Glutamatergic neuron (in vitro differentiated cells): ENCODE measurements at regions not wholly inside any gene's neighbourhood (a gene's known extent, or its start where the extent isn't known, plus 50 kb on each side); places are given as distances from the start of the nearest gene placed in this dataset.

Source experiments
- DNase-seq: peaks from one replicate; pipeline ENCODE4 v3.0.0; 2022
- H3K27ac Mint-ChIP-seq: one replicate; pipeline ENCODE4 v1.8.0; 2020; ENCODE audit warnings: mild to moderate bottlenecking, mixed read lengths, inconsistent platforms; ENCODE audit not compliant: unreplicated experiment
- H3K27me3 Mint-ChIP-seq: one replicate; pipeline ENCODE4 v1.8.0; 2020; ENCODE audit warnings: mild to moderate bottlenecking, moderate library complexity, mixed read lengths, inconsistent platforms; ENCODE audit not compliant: unreplicated experiment
- H3K36me3 Mint-ChIP-seq: one replicate; pipeline ENCODE4 v1.8.0; 2020; ENCODE audit warnings: mild to moderate bottlenecking, mixed read lengths, inconsistent platforms; ENCODE audit not compliant: unreplicated experiment
- H3K4me1 Mint-ChIP-seq: one replicate; pipeline ENCODE4 v1.8.0; 2020; ENCODE audit warnings: mild to moderate bottlenecking, low read depth, mixed read lengths, inconsistent platforms; ENCODE audit not compliant: unreplicated experiment
- H3K4me3 Mint-ChIP-seq: one replicate; pipeline ENCODE4 v1.8.0; 2020; ENCODE audit warnings: mild to moderate bottlenecking, mixed read lengths, inconsistent platforms; ENCODE audit not compliant: unreplicated experiment
- H3K9me3 Mint-ChIP-seq: one replicate; pipeline ENCODE4 v1.8.0; 2020; ENCODE audit warnings: mild to moderate bottlenecking, moderate library complexity, mixed read lengths, inconsistent platforms; ENCODE audit not compliant: unreplicated experiment
- TF ChIP-seq, protein P1 (sequence below): fragments of 200-600 bp; sonication (generic); IDR thresholded peaks from one replicate; pipeline ENCODE4 v1.5.0; 2021; ENCODE audit not compliant: partially characterized antibody, unreplicated experiment

DNA sequence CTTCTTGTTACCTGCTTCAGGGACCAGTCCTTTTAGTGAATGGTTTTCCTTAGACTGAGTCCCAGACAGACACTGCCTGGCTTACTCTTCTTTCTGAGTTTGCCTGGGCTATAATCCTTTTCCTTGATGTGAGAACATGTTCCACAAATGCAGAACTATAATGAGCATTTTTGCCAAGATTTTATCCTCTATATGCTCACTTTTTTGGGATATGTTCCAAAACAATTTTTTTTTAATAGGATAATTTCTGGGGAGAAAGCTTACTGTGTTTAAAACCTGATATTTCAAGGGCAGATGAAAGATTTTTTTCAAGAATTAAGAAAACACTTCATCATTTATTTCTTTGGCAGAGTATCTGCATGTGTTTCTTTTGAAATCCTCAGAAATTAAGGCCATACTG is 110.0 kb upstream of the TENM4 start:
- Mint-ChIP-seq H3K27ac (no peak overlapping the region), H3K9me3 (peaks cover 2% of the 10 kb centered on the region), H3K36me3 (no peaks in the 10 kb centered on the region), H3K4me1 (no peaks in the 10 kb centered on the region), H3K4me3 (no peak overlapping the region), H3K27me3 (no peaks in the 10 kb centered on the region)
- TF ChIP-seq, protein P1, sequence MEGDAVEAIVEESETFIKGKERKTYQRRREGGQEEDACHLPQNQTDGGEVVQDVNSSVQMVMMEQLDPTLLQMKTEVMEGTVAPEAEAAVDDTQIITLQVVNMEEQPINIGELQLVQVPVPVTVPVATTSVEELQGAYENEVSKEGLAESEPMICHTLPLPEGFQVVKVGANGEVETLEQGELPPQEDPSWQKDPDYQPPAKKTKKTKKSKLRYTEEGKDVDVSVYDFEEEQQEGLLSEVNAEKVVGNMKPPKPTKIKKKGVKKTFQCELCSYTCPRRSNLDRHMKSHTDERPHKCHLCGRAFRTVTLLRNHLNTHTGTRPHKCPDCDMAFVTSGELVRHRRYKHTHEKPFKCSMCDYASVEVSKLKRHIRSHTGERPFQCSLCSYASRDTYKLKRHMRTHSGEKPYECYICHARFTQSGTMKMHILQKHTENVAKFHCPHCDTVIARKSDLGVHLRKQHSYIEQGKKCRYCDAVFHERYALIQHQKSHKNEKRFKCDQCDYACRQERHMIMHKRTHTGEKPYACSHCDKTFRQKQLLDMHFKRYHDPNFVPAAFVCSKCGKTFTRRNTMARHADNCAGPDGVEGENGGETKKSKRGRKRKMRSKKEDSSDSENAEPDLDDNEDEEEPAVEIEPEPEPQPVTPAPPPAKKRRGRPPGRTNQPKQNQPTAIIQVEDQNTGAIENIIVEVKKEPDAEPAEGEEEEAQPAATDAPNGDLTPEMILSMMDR: no peak
- DNase-seq: no peak

DNA sequence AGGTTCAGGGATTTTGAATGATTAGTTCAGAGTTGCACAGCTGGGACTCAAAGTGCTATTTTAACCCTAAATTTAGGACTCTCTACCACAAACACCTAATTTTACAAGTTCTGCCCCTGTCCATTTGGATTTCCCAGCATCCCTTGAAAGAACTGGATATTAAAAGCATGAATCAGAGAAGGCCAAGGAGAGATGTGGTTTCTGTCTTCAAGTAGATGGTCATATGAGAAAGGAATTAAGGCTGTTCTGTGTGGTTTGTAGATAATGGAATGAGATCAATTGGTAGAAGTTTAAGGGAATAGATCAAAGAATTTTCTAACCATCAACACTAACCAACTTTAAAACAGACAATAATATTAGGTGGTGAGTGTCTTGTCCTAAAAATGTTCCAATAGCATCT is 106.4 kb upstream of the TENM4 start:
- Mint-ChIP-seq H3K27ac (no peak overlapping the region), H3K27me3 (no peaks in the 10 kb centered on the region), H3K36me3 (no peaks in the 10 kb centered on the region), H3K4me1 (no peaks in the 10 kb centered on the region), H3K9me3 (no peaks in the 10 kb centered on the region), H3K4me3 (no peak overlapping the region)
- TF ChIP-seq, protein P1: no peak
- DNase-seq: no peak

DNA sequence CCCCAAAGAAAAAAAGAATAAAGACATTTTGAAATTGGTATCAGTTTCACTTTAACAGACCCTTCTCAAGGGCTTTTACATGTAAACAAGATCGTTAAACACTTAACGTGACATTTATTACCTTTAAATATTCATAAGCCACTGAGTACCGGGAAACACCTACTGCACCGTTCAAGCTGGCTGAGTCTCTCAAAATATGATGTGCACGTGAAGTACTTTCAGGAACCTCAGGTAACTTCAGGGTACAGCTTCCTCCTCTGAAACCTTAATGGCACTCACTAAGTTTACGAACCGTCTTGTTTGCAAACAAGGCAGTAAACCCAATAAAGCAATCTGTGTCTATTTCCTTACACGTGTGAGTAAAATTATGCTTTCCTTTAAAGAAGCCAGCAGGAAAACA is 105.5 kb upstream of the TENM4 start:
- Mint-ChIP-seq H3K9me3 (no peaks in the 10 kb centered on the region), H3K4me3 (no peak overlapping the region)
- TF ChIP-seq, protein P1: no peak

DNA sequence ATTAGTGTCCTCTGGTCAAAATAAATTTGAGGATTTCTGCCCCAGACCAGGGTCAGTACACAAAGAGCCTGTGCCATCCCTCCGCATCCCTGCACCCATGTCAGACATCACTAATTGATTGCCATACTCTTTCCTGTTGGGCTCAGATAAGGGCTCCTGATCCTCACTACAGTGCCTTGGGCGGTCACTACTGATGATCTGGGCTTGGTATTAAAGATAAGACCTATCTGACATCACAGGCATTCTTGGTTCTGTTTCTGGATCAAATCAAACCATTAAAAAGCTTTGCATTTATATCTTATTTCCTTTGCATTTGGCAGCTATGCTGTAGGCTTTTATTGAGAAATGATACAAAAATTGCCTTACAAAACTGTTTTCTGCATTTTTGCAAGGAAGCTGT is 103.5 kb upstream of the TENM4 start:
- no peak overlapping the region for H3K27ac Mint-ChIP-seq
- no peaks in the 10 kb centered on the region for H3K27me3 Mint-ChIP-seq
- TF ChIP-seq, protein P1: no peak

More for the DNA sequence above, 105.5 kb upstream of the TENM4 start:
- H3K36me3 Mint-ChIP-seq: no peaks in the 10 kb centered on the region
- no peaks in the 10 kb centered on the region for H3K4me1 Mint-ChIP-seq
- no peak for DNase-seq
- no peak overlapping the region for H3K27ac Mint-ChIP-seq
- H3K27me3 Mint-ChIP-seq: no peaks in the 10 kb centered on the region

DNA sequence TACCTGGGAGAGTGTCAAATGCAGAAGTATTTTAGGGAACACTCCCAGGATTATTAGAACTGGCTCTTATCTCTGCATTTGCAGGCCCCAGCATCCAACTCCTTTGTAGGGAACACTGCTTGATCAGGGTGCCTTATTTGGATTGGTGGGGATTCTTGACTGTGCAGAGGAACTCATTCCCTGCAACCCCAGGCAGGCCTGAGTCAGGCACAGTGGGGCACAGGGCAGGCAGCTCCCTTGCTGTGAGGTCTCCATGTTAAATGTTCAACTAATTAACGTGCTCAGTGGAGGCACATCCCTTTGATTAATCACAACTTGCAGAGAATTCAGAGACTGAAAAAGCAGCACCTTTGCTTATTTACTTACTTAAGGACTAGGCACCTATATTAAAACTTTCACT is 102.3 kb upstream of the TENM4 start:
- no peak for DNase-seq
- Mint-ChIP-seq H3K9me3 (no peaks in the 10 kb centered on the region), H3K36me3 (no peaks in the 10 kb centered on the region), H3K27me3 (no peaks in the 10 kb centered on the region), H3K27ac (no peak overlapping the region), H3K4me1 (no peaks in the 10 kb centered on the region), H3K4me3 (no peak overlapping the region)
- TF ChIP-seq, protein P1: no peak

More for the DNA sequence above, 103.5 kb upstream of the TENM4 start:
- Mint-ChIP-seq H3K36me3 (no peaks in the 10 kb centered on the region), H3K4me3 (no peak overlapping the region), H3K4me1 (no peaks in the 10 kb centered on the region), H3K9me3 (no peaks in the 10 kb centered on the region)
- no peak for DNase-seq
